Fibroblast of lung (primary cell): ENCODE measurements at regions not wholly inside any gene's neighbourhood (a gene's known extent, or its start where the extent isn't known, plus 50 kb on each side); places are given as distances from the start of the nearest gene placed in this dataset.

Source experiments
- CTCF ChIP-seq, 2 donors: IDR thresholded peaks in 1 of 2; conservative IDR thresholded peaks in 1 of 2; 1 replicate in 1 of 2; 2 replicates in 1 of 2; pipeline ENCODE4 v1.5.1; 2011 to 2012; ENCODE audit warnings: low read length in 2 of 2, control low read depth in 1 of 2, inconsistent platforms in 1 of 2, low read depth in 1 of 2, mild to moderate bottlenecking in 1 of 2
- EZH2 ChIP-seq: IDR thresholded peaks from 2 replicates; pipeline ENCODE4 v1.5.1; 2012; ENCODE audit warnings: low read length, control low read depth, mild to moderate bottlenecking; ENCODE audit errors: missing control alignments

DNA sequence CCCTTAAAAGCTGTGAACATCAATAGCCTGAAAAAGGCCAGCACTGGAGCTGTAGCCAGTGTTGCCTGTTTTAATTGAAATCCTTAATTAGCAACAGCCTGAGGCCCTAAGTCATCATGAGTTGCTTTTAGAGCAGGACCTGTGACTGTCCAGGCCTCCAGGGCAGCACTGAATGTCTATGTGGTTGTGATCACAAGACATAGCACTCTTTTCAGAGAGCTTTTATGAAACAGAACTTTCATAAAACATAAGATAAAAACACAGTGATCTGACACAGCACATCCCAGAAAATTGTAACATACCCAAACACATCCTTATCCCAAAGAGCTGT lies 85.5 kb upstream of the MYO10 start:
- TF ChIP-seq CTCF (conservative IDR thresholded peaks at IDR 0.05 in 1 of 2, IDR thresholded peaks at IDR 0.05 in 1 of 2; ENCODE audit: low read depth in 1 of 2, low read length in 2 of 2), result no peak
- no peak for TF ChIP-seq EZH2
